IMR-90 (cell line): ENCODE measurements at regions not wholly inside any gene's neighbourhood (a gene's known extent, or its start where the extent isn't known, plus 50 kb on each side); places are given as distances from the start of the nearest gene placed in this dataset.

ENCODE experiments used
- ATAC-seq: fragments of 200-7000 bp; cut with Tn5 transposase; 2 replicates; pipeline ENCODE4 v1.9.1; 2020; ENCODE audit warnings: low read depth, mild to moderate bottlenecking, moderate library complexity
- BruUV-seq: library from RNA; stranded (reverse); fragments of 400-500 nt; replicated peaks from 2 replicates; lab custom pipeline; 2021; lab: Mats Ljungman, UMichigan
- CTCF ChIA-PET: fragments of 300-600 bp; formaldehyde crosslinking; extraction: SDS; loops from one replicate; lab custom pipeline; 2021; ENCODE audit warnings: antibody characterized with exemption; lab: Yijun Ruan, JAX
- POLR2A ChIA-PET: fragments of 300-600 bp; sonication (Branson Sonifier 250); formaldehyde crosslinking; loops from one replicate; lab custom pipeline; 2022; ENCODE audit warnings: antibody characterized with exemption; ENCODE audit not compliant: unreplicated experiment; lab: Charles Lee
- DNase-seq: peaks from one replicate; pipeline ENCODE4 v3.0.0; 2013
- H2AFZ ChIP-seq: replicated peaks from 2 replicates; pipeline ENCODE3; 2013; ENCODE audit warnings: low read length, mild to moderate bottlenecking; ENCODE audit not compliant: poor library complexity
- H2AK5ac ChIP-seq: 2 replicates; pipeline ENCODE4 v1.6.1; 2013; ENCODE audit warnings: low read depth, low read length, inconsistent platforms
- H2AK9ac ChIP-seq: replicated peaks from 2 replicates; pipeline ENCODE3; 2013; ENCODE audit warnings: mild to moderate bottlenecking, low read depth, low read length, moderate library complexity; ENCODE audit not compliant: poor library complexity
- H2BK120ac ChIP-seq: 2 replicates; pipeline ENCODE4 v1.6.1; 2013; ENCODE audit warnings: low read depth, low read length, inconsistent platforms
- H2BK15ac ChIP-seq: 3 replicates; pipeline ENCODE4 v1.6.1; 2013; ENCODE audit warnings: low read depth, low read length, inconsistent platforms
- H2BK20ac ChIP-seq: 2 replicates; pipeline ENCODE4 v1.6.1; 2013; ENCODE audit warnings: low read depth, mild to moderate bottlenecking, inconsistent platforms, low read length, moderate library complexity
- H2BK5ac ChIP-seq: 2 replicates; pipeline ENCODE4 v1.6.1; 2013; ENCODE audit warnings: mild to moderate bottlenecking, low read depth, low read length, inconsistent platforms; ENCODE audit not compliant: poor library complexity, severe bottlenecking
- H3K14ac ChIP-seq: replicated peaks from 2 replicates; pipeline ENCODE4 v1.6.1; 2013; ENCODE audit warnings: low read depth, low read length, inconsistent platforms
- H3K18ac ChIP-seq: 2 replicates; pipeline ENCODE4 v1.6.1; 2013; ENCODE audit warnings: low read depth, low read length, control low read depth
- H3K23ac ChIP-seq: 2 replicates; pipeline ENCODE4 v1.6.1; 2013; ENCODE audit warnings: low read depth, low read length, inconsistent platforms
- H3K27ac ChIP-seq: 2 replicates; pipeline ENCODE4 v1.5.1; 2013; ENCODE audit warnings: mild to moderate bottlenecking, control low read depth, low read length; ENCODE audit not compliant: insufficient read depth
- H3K27me3 ChIP-seq: 2 replicates; pipeline ENCODE4 v1.6.1; 2013; ENCODE audit warnings: low read length; ENCODE audit not compliant: control insufficient read depth, insufficient read depth
- H3K36me3 ChIP-seq: 2 replicates; pipeline ENCODE4 v1.6.1; 2013; ENCODE audit warnings: low read length, mixed read lengths; ENCODE audit not compliant: control insufficient read depth, insufficient read depth
- H3K4ac ChIP-seq: 2 replicates; pipeline ENCODE4 v1.6.1; 2013; ENCODE audit warnings: low read depth, low read length, inconsistent platforms
- H3K4me1 ChIP-seq: 2 replicates; pipeline ENCODE4 v1.6.1; 2013; ENCODE audit warnings: low read length, mixed read lengths; ENCODE audit not compliant: control insufficient read depth, insufficient read depth
- H3K4me2 ChIP-seq: 2 replicates; pipeline ENCODE4 v1.6.1; 2013; ENCODE audit warnings: low read depth, mild to moderate bottlenecking, control low read depth, low read length, moderate library complexity
- H3K4me3 ChIP-seq: 2 replicates; pipeline ENCODE4 v1.5.1; 2013; ENCODE audit warnings: low read depth, mild to moderate bottlenecking, control low read depth, low read length, moderate library complexity; ENCODE audit not compliant: insufficient read depth
- H3K56ac ChIP-seq: 2 replicates; pipeline ENCODE4 v1.6.1; 2013; ENCODE audit warnings: low read length, inconsistent platforms; ENCODE audit not compliant: insufficient read depth; ENCODE audit errors: extremely low read depth
- H3K79me1 ChIP-seq, 2 experiments: 2 replicates each; pipeline ENCODE4 v1.6.1; 2013; ENCODE audit warnings: low read length in 2 of 2, inconsistent platforms in 1 of 2, low read depth in 1 of 2
- H3K9ac ChIP-seq: 2 replicates; pipeline ENCODE4 v1.6.1; 2013; ENCODE audit warnings: low read depth, low read length, control low read depth
- H3K9me1 ChIP-seq: 2 replicates; pipeline ENCODE4 v1.6.1; 2013; ENCODE audit warnings: low read length, inconsistent platforms; ENCODE audit not compliant: insufficient read depth
- H3K9me3 ChIP-seq: 2 replicates; pipeline ENCODE4 v1.6.1; 2013; ENCODE audit warnings: low read length; ENCODE audit not compliant: control insufficient read depth, insufficient read depth
- H4K20me1 ChIP-seq: 2 replicates; pipeline ENCODE4 v1.6.1; 2013; ENCODE audit warnings: low read length, inconsistent platforms; ENCODE audit not compliant: insufficient read depth
- H4K5ac ChIP-seq: 2 replicates; pipeline ENCODE4 v1.6.1; 2013; ENCODE audit warnings: mild to moderate bottlenecking, low read depth, low read length, control low read depth
- H4K8ac ChIP-seq, 2 experiments: 2 replicates each; pipeline ENCODE4 v1.6.1; 2013; ENCODE audit warnings: low read depth in 2 of 2, low read length in 2 of 2, control low read depth in 1 of 2, inconsistent platforms in 1 of 2
- H4K91ac ChIP-seq: 2 replicates; pipeline ENCODE4 v1.6.1; 2013; ENCODE audit warnings: low read depth, low read length, inconsistent platforms; ENCODE audit not compliant: insufficient read depth
- CHD1 ChIP-seq: IDR thresholded peaks from 2 replicates; pipeline ENCODE4 v1.6.1; 2012; ENCODE audit warnings: low read depth, low read length, improper control_type of control experiment
- FOS ChIP-seq: fragments of 150-350 bp; IDR thresholded peaks from 2 replicates; pipeline ENCODE4 v1.6.1; 2016; ENCODE audit warnings: low read depth, low read length
- MAFK ChIP-seq: IDR thresholded peaks from 2 replicates; pipeline ENCODE4 v1.6.1; 2012; ENCODE audit warnings: low read depth, low read length, improper control_type of control experiment
- MXI1 ChIP-seq: IDR thresholded peaks from 2 replicates; pipeline ENCODE4 v1.6.1; 2012; ENCODE audit warnings: low read depth, mild to moderate bottlenecking, low read length, moderate library complexity, borderline replicate concordance
- POLR2A ChIP-seq: IDR thresholded peaks from 2 replicates; pipeline ENCODE4 v1.6.1; 2012; ENCODE audit warnings: mild to moderate bottlenecking, low read depth, low read length
- RAD21 ChIP-seq: IDR thresholded peaks from 2 replicates; pipeline ENCODE4 v1.6.1; 2012; ENCODE audit warnings: low read length, improper control_type of control experiment
- SMC3 ChIP-seq: fragments of 150-350 bp; IDR thresholded peaks from 2 replicates; pipeline ENCODE4 v1.6.1; 2016; ENCODE audit warnings: low read depth, mild to moderate bottlenecking, antibody characterized with exemption, low read length, moderate library complexity
- WGBS, 2 experiments: methylation state at CpG; one replicate each; pipeline versions ENCODE4 v1.1.5 to v1.1.7; 2013; ENCODE audit warnings: missing lambda C conversion rate in 2 of 2; ENCODE audit not compliant: insufficient read length in 1 of 2; ENCODE audit errors: extremely low coverage in 2 of 2; 5-methylcytosine and 5-hydroxymethylcytosine counted together
- dilution Hi-C: fragments of 300-500 bp; cut with HindIII; formaldehyde crosslinking; loops from one replicate; pipeline ENCODE4 v1.14.3; 2018; ENCODE audit warnings: low sequenced_read_pairs; ENCODE audit not compliant: unreplicated experiment
- in situ Hi-C: fragments of 300-500 bp; cut with MboI; formaldehyde crosslinking; loops from 3 replicates; pipeline ENCODE4 v1.14.3; 2019; ENCODE audit warnings: low sequenced_read_pairs, inconsistent platforms, mixed read lengths
- intact Hi-C: fragments of 100-400 bp; cut with micrococcal nuclease; formaldehyde crosslinking; loops from 2 replicates; pipeline ENCODE4 v1.10.0; 2022
- TF ChIP-seq, protein P1 (sequence below): fragments of 150-350 bp; IDR thresholded peaks from 2 replicates; pipeline ENCODE4 v1.6.1; 2016; ENCODE audit warnings: low read depth, mild to moderate bottlenecking, low read length, moderate library complexity, borderline replicate concordance
- TF ChIP-seq, protein P2 (sequence below): fragments of 150-350 bp; IDR thresholded peaks from 2 replicates; pipeline ENCODE4 v1.6.1; 2017; ENCODE audit warnings: mild to moderate bottlenecking, antibody characterized with exemption, low read length, low read depth

DNA sequence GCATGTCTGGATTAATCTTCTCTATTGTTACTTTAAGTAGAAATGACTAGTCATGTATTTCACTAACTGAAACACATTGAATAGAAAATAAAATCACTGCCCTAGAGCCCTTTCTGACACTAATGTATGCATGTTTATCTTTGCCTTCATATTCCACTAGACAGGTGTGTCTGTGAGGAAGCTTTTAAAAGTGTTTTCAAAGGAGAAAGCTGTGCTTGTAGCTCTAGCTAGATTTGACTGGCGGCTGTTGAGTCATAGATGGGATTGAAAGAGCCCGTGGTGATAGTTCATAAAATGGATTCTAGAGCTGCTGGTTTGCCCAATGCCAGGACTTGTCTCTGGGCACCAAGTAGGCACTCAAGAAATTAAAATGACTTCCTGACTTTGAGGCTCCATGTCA, 189.0 kb upstream of the PIRT start:
- no peak overlapping the region for H3K18ac ChIP-seq
- H2BK20ac ChIP-seq = no peak overlapping the region
- WGBS, 2 experiments = 60% methylated on average over 1 of the region's 2 CpGs; no CpG with 5 or more reads in 1 of the 2 experiments
- no TSS peak for BruUV-seq
- H3K79me1 ChIP-seq = no peaks in the 10 kb centered on the region
- in situ Hi-C loops (no loop called here), dilution Hi-C loops (no loop called here), intact Hi-C loops (no loop called here)
- ChIA-PET POLR2A (no interaction called here), CTCF (no interaction called here)
- ATAC-seq (no peak), DNase-seq (no peak)
- H3K9ac ChIP-seq = no peak overlapping the region
- no peak overlapping the region for H3K4me3 ChIP-seq
- H3K56ac ChIP-seq = no peak overlapping the region
- H4K20me1 ChIP-seq = no peaks in the 10 kb centered on the region
- H2BK5ac ChIP-seq = no peak overlapping the region
- H4K91ac ChIP-seq = no peak overlapping the region
- H3K23ac ChIP-seq = no peak overlapping the region
- no peak overlapping the region for H3K14ac ChIP-seq
- H2BK15ac ChIP-seq = no peak overlapping the region
- H3K36me3 ChIP-seq = no peaks in the 10 kb centered on the region
- no peak overlapping the region for H2AK9ac ChIP-seq
- no peak overlapping the region for H2AFZ ChIP-seq
- H3K9me3 ChIP-seq = peaks cover 16% of the 10 kb centered on the region
- H3K4me1 ChIP-seq = no peaks in the 10 kb centered on the region
- H4K8ac ChIP-seq = no peak overlapping the region
- H3K4me2 ChIP-seq = no peak overlapping the region
- TF ChIP-seq CHD1 = no peak
- TF ChIP-seq MXI1 = no peak
- no peak for TF ChIP-seq SMC3
- no peak for TF ChIP-seq MAFK
- TF ChIP-seq, protein P1, sequence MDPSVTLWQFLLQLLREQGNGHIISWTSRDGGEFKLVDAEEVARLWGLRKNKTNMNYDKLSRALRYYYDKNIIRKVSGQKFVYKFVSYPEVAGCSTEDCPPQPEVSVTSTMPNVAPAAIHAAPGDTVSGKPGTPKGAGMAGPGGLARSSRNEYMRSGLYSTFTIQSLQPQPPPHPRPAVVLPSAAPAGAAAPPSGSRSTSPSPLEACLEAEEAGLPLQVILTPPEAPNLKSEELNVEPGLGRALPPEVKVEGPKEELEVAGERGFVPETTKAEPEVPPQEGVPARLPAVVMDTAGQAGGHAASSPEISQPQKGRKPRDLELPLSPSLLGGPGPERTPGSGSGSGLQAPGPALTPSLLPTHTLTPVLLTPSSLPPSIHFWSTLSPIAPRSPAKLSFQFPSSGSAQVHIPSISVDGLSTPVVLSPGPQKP = no peak
- TF ChIP-seq FOS = no peak
- TF ChIP-seq, protein P2, sequence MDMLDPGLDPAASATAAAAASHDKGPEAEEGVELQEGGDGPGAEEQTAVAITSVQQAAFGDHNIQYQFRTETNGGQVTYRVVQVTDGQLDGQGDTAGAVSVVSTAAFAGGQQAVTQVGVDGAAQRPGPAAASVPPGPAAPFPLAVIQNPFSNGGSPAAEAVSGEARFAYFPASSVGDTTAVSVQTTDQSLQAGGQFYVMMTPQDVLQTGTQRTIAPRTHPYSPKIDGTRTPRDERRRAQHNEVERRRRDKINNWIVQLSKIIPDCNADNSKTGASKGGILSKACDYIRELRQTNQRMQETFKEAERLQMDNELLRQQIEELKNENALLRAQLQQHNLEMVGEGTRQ = no peak
- TF ChIP-seq RAD21 = no peak
- TF ChIP-seq POLR2A = no peak
- H4K5ac ChIP-seq = no peak overlapping the region
- no peak overlapping the region for H2BK120ac ChIP-seq
- no peak overlapping the region for H3K27ac ChIP-seq
- no peak overlapping the region for H3K4ac ChIP-seq
- H2AK5ac ChIP-seq = no peak overlapping the region
- H3K9me1 ChIP-seq = no peaks in the 10 kb centered on the region
- H3K27me3 ChIP-seq = no peaks in the 10 kb centered on the region
